ENCODE measurements at regions not wholly inside any gene's neighbourhood (a gene's known extent, or its start where the extent isn't known, plus 50 kb on each side); places are given as distances from the start of the nearest gene placed in this dataset.
A peak's percentile ranks its signal among the peaks of the same experiment; 100 is the strongest.

DNA sequence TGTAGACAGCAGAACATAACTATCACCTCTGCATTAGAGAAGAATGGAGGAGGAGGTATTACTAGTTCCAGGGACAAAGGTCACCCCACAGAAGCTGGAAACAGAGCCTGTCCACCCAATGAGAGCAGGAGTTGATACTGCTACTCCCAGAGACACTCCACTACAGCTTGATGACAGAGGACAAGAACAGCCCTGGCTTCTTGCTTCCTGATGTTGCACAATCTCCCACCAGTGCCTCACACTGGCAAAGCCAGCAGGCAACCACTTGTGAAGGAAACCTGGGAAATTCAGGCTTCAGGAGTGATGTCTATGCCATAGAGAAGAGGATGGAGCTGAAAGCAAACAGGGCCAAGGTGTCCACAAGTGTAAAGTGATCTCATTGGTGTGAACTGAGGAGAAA lies 78.0 kb upstream of the POU1F1 start:
- no peak for DNase-seq (ENCODE audit: low read depth)

DNA sequence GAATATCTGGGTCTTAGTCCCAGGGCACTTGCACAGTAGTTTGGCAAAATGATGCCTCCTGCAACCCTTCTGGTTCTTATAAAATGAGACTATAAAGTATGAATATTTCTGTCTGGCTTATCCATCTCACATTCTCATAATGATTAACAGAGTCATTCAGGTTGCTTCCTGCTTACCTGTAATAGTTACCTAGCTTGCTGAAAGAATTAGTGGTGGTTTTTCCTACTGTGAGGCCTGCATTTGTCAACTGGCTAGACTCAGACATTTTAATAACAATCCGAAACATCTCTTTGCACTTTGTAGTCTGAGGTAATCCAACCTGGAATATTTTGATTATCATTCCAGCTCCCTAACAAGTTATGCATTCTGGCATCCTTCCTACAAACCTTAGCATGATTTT lies 75.6 kb upstream of the POU1F1 start:
- no peak for DNase-seq (ENCODE audit: low read depth)

- peak; percentile 57 for DNase-seq (ENCODE audit: low read depth)
Observed at GRCh38 chr3:87350367-87351199, 74.2 kb upstream of the POU1F1 start.

GRCh38 chr3:87349833-87350232 lies 73.4 kb upstream of the POU1F1 start:
- no peak for DNase-seq (ENCODE audit: low read depth)

DNA sequence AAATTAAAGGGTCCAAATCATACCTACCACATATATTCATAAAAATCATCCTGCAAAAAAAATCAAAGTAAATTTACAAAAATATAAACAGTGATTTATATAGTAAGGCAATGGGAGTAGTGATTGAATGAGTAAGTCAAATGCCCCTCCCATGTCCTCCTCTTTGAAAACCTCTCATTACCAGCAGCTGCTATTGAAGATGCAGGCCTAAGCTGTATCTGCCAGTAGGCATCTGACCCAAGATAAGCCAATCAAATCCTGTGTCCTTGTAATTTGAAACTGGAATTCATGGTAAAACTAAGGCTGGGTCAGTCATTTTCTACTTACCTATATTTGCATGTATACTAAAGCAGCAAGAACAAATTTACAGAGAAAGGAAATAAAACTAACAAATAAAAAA lies 60.4 kb upstream of the POU1F1 start:
- DNase-seq (ENCODE audit: low read depth): peak; percentile 18

DNA sequence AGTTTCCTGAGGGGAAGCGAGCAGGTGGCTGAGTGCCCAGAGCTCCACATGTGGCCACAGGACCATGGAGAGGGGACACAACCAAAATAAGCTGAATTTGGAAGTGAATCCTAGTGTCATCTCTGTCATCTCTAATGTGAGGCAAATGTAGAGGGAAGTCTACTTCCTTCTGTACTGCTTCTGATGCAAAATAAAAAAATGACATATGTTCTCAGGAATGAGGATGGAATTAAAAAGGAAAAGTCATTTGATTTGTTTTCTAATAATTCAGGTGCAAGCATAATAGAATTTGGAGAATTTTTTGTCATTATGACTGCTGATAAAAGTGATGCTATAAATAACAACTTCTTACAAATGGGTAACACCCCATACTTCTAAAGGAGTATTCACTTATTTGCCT lies 59.5 kb upstream of the POU1F1 start:
- DNase-seq (ENCODE audit: low read depth): no peak

DNA sequence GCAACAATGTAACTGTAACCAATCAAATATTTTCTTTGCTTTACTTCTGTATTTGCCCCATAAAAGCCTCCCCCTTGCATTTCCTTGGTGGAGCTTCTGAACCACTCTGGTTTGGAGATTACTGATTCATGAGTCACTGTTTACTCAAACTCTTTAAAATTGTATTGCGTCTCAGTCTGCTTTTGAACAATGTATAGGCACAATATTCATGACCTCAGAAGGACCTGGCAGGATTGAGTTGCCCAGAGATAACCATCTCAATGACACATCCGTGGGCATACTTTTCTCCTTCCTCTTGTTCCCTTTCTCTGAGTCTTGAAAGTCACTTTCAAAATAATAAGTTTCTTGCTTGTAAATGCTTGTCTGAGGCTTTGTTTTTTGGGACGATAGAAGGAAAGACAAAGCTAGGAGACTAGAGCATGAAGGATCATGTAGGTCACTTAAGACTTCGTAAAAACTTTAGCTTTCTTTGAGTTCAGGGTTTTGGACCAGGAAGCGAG lies 57.1 kb upstream of the POU1F1 start:
- DNase-seq (ENCODE audit: low read depth): peak; percentile 31

DNA sequence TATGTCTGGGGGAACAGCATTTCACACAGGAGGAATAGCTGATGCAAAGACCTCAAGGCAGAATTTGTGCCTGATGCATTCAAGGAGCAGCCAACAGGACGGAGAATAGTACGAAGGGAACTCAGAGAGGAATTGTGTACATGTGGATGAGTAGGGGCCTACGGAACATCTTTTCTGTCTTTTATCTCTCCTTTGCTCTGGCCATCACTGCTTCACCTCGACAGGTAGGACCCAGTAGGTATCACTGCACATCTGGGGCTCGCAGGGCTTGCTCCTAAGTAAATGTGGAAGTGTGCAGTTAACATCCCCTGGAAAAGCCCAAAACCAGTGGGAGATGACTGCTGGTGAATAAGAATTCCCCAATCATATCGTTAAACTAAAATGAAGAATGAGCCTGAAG lies 56.4 kb upstream of the POU1F1 start:
- DNase-seq (ENCODE audit: low read depth): no peak

- DNase-seq (ENCODE audit: low read depth): no peak
Observed at GRCh38 chr3:87329065-87329464, 52.7 kb upstream of the POU1F1 start.
